ENCODE measurements at regions not wholly inside any gene's neighbourhood (a gene's known extent, or its start where the extent isn't known, plus 50 kb on each side); places are given as distances from the start of the nearest gene placed in this dataset.

- TF ChIP-seq, protein P1, sequence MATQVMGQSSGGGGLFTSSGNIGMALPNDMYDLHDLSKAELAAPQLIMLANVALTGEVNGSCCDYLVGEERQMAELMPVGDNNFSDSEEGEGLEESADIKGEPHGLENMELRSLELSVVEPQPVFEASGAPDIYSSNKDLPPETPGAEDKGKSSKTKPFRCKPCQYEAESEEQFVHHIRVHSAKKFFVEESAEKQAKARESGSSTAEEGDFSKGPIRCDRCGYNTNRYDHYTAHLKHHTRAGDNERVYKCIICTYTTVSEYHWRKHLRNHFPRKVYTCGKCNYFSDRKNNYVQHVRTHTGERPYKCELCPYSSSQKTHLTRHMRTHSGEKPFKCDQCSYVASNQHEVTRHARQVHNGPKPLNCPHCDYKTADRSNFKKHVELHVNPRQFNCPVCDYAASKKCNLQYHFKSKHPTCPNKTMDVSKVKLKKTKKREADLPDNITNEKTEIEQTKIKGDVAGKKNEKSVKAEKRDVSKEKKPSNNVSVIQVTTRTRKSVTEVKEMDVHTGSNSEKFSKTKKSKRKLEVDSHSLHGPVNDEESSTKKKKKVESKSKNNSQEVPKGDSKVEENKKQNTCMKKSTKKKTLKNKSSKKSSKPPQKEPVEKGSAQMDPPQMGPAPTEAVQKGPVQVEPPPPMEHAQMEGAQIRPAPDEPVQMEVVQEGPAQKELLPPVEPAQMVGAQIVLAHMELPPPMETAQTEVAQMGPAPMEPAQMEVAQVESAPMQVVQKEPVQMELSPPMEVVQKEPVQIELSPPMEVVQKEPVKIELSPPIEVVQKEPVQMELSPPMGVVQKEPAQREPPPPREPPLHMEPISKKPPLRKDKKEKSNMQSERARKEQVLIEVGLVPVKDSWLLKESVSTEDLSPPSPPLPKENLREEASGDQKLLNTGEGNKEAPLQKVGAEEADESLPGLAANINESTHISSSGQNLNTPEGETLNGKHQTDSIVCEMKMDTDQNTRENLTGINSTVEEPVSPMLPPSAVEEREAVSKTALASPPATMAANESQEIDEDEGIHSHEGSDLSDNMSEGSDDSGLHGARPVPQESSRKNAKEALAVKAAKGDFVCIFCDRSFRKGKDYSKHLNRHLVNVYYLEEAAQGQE (IDR thresholded peaks at IDR 0.05; ENCODE audit: low read depth), result no peak
- no peak for TF ChIP-seq CEBPB (IDR thresholded peaks at IDR 0.05)
- no peak for TF ChIP-seq MAX (IDR thresholded peaks at IDR 0.05)
Observed at GRCh38 chr6:168822376-168822775, 381.4 kb downstream of the SMOC2 start.

GRCh38 chr6:168819546-168819945, 378.6 kb downstream of the SMOC2 start:
- TF ChIP-seq, protein P1 (IDR thresholded peaks at IDR 0.05; ENCODE audit: low read depth), result no peak
- no peak for TF ChIP-seq TEAD4 (IDR thresholded peaks at IDR 0.05)
- TF ChIP-seq EP300 (IDR thresholded peaks at IDR 0.05; ENCODE audit: borderline replicate concordance), result no peak

- TF ChIP-seq, protein P1 (IDR thresholded peaks at IDR 0.05; ENCODE audit: low read depth), result no peak
- TF ChIP-seq NFIC (IDR thresholded peaks at IDR 0.05) (no peak), TEAD4 (IDR thresholded peaks at IDR 0.05) (no peak), FOXM1 (IDR thresholded peaks at IDR 0.05; ENCODE audit: borderline replicate concordance, low read depth) (no peak)
Observed at GRCh38 chr6:168817558-168818159, 376.7 kb downstream of the SMOC2 start.

DNA sequence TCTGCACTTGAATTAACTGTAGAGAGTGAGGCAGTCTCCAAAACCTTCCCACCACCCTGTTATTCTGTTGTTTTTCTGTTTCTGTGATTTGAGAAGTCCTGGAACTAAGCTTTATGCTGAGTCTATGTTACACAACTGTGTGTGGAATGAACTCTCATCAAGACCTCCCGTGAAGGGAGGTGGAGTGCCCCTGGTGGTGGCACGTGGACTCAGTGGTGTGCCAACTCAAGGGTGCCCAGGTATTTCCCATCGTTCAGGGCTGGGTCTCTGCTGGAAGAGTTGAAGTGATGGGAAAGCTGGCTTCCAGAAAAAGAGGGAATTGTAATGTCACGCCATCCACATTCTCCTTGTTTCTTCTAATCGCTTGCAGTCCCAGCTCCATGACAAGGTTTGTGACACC, 374.2 kb downstream of the SMOC2 start:
- TF ChIP-seq FOXM1 (IDR thresholded peaks at IDR 0.05; ENCODE audit: borderline replicate concordance, low read depth), result no peak
- TF ChIP-seq TCF12 (IDR thresholded peaks at IDR 0.05; ENCODE audit: low read depth), result no peak
- no peak for TF ChIP-seq CREB1 (IDR thresholded peaks at IDR 0.05; ENCODE audit: low read depth)
- peak; percentile 34; the same call in 1 of the 2 replicates for TF ChIP-seq MAX (IDR thresholded peaks at IDR 0.05)
- TF ChIP-seq RAD21 (IDR thresholded peaks at IDR 0.05; ENCODE audit: low read depth), result peak; percentile 25; the same call in 1 of the 2 replicates
- TF ChIP-seq, protein P1 (IDR thresholded peaks at IDR 0.05; ENCODE audit: low read depth), result no peak
- TF ChIP-seq EP300 (IDR thresholded peaks at IDR 0.05; ENCODE audit: borderline replicate concordance), result no peak
- no peak for TF ChIP-seq TEAD4 (IDR thresholded peaks at IDR 0.05)
- no peak for TF ChIP-seq CEBPB (IDR thresholded peaks at IDR 0.05)

- TF ChIP-seq NFIC (IDR thresholded peaks at IDR 0.05) (no peak), FOXM1 (IDR thresholded peaks at IDR 0.05; ENCODE audit: borderline replicate concordance, low read depth) (no peak), ZBTB7A (IDR thresholded peaks at IDR 0.05; ENCODE audit: low read depth) (no peak), EGR1 (IDR thresholded peaks at IDR 0.05) (no peak), YY1 (IDR thresholded peaks at IDR 0.05; ENCODE audit: low read depth) (no peak), TCF12 (IDR thresholded peaks at IDR 0.05; ENCODE audit: low read depth) (no peak), MAX (IDR thresholded peaks at IDR 0.05) (no peak), TEAD4 (IDR thresholded peaks at IDR 0.05) (no peak), TAF1 (IDR thresholded peaks at IDR 0.05; ENCODE audit: low read depth) (no peak), USF1 (IDR thresholded peaks at IDR 0.05) (no peak), CEBPB (IDR thresholded peaks at IDR 0.05) (no peak), CREB1 (IDR thresholded peaks at IDR 0.05; ENCODE audit: low read depth) (no peak), RAD21 (IDR thresholded peaks at IDR 0.05; ENCODE audit: low read depth) (no peak), EP300 (IDR thresholded peaks at IDR 0.05; ENCODE audit: borderline replicate concordance) (no peak)
- TF ChIP-seq, protein P1 (IDR thresholded peaks at IDR 0.05; ENCODE audit: low read depth), result no peak
Observed at GRCh38 chr6:168808232-168808631, 367.2 kb downstream of the SMOC2 start.
